GM23338 (cell line): ENCODE measurements at regions not wholly inside any gene's neighbourhood (a gene's known extent, or its start where the extent isn't known, plus 50 kb on each side); places are given as distances from the start of the nearest gene placed in this dataset.

Experiments used
- EZH2 ChIP-seq: fragments of 200-600 bp; sonication (generic); IDR thresholded peaks from one replicate; pipeline ENCODE4 v1.8.0; 2017; ENCODE audit warnings: antibody characterized with exemption, mild to moderate bottlenecking, low read depth; ENCODE audit not compliant: unreplicated experiment
- EZH2phosphoT487 ChIP-seq: fragments of 200-600 bp; sonication (generic); IDR thresholded peaks from one replicate; pipeline ENCODE4 v1.8.1; 2018; ENCODE audit warnings: antibody characterized with exemption; ENCODE audit not compliant: unreplicated experiment
- POLR2AphosphoS5 ChIP-seq: IDR thresholded peaks from 2 replicates; pipeline ENCODE4 v1.6.1; 2016; ENCODE audit warnings: antibody characterized with exemption, low read depth
- ZNF114 ChIP-seq: fragments of 250-450 bp; sonication (Bioruptor Pico); IDR thresholded peaks from 2 replicates; pipeline ENCODE4 v1.5.0; 2020; ENCODE audit warnings: mild to moderate bottlenecking, moderate library complexity
- ZNF331 ChIP-seq: fragments of 250-450 bp; sonication (Bioruptor Pico); IDR thresholded peaks from 2 replicates; pipeline ENCODE4 v1.5.0; 2020; ENCODE audit warnings: low read depth, mild to moderate bottlenecking, moderate library complexity
- TF ChIP-seq, protein P1 (sequence below), 2 experiments: fragments of 200-600 bp in 1 of 2; sonication (generic) in 1 of 2; conservative IDR thresholded peaks; 2 replicates each; pipeline versions ENCODE4 v1.5.1 to v1.6.1; 2016 to 2017; ENCODE audit warnings: antibody characterized with exemption in 2 of 2, low read depth in 2 of 2, mild to moderate bottlenecking in 2 of 2, moderate library complexity in 1 of 2

DNA sequence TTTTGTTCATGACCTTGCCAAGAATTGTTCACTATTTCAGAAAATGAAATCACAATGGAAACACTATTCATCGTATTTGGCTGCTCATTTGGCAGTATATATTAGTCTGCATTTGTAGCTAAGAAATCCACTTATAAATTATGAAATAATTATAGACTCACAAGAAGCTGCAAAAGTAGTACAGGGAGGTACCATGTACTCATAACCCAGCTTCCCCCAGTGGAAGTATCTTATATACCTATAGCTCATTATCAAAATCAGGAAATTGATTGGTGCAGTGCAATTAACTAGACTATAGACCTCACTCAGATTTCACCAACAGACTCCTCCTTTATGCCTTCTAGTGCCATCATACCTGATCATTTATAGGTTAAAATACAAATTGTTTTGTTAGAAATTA is 178.8 kb upstream of the VASH1 start:
- TF ChIP-seq POLR2AphosphoS5 (no peak), ZNF114 (CRISPR knock-in tag) (no peak), EZH2phosphoT487 (no peak), EZH2 (no peak), ZNF331 (CRISPR knock-in tag) (no peak)
- TF ChIP-seq, protein P1, sequence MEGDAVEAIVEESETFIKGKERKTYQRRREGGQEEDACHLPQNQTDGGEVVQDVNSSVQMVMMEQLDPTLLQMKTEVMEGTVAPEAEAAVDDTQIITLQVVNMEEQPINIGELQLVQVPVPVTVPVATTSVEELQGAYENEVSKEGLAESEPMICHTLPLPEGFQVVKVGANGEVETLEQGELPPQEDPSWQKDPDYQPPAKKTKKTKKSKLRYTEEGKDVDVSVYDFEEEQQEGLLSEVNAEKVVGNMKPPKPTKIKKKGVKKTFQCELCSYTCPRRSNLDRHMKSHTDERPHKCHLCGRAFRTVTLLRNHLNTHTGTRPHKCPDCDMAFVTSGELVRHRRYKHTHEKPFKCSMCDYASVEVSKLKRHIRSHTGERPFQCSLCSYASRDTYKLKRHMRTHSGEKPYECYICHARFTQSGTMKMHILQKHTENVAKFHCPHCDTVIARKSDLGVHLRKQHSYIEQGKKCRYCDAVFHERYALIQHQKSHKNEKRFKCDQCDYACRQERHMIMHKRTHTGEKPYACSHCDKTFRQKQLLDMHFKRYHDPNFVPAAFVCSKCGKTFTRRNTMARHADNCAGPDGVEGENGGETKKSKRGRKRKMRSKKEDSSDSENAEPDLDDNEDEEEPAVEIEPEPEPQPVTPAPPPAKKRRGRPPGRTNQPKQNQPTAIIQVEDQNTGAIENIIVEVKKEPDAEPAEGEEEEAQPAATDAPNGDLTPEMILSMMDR (conservative IDR thresholded peaks at IDR 0.05; ENCODE audit: low read depth in 2 of 2) = no peak
